ENCODE measurements at regions not wholly inside any gene's neighbourhood (a gene's known extent, or its start where the extent isn't known, plus 50 kb on each side); places are given as distances from the start of the nearest gene placed in this dataset.

- H3K36me3 ChIP-seq (ENCODE audit: low read depth, low read length), result no peaks in the 10 kb centered on the region
- no peak overlapping the region for H3K9ac ChIP-seq (ENCODE audit: low read length)
- DNase-seq (no peak), ATAC-seq (no peak)
- CTCF ChIA-PET, result no interaction called here
- H3K9me2 ChIP-seq (replicated peaks; ENCODE audit: low read length), result no peaks in the 10 kb centered on the region
- POLR2A ChIA-PET (ENCODE audit: unreplicated experiment), result interaction anchor here (0.7 kb wide), 1 partner anchor 747 kb away, joined by 10 read pairs; no protein-coding TSS in a partner anchor
- BruUV-seq (replicated peaks), result no TSS peak
- H3K79me2 ChIP-seq (ENCODE audit: low read length), result no peaks in the 10 kb centered on the region
- no peak overlapping the region for H3K4me2 ChIP-seq (ENCODE audit: low read length)
- TF ChIP-seq EZH2 (IDR thresholded peaks at IDR 0.05; ENCODE audit: low read length, unreplicated experiment) (no peak), CTCF (conservative IDR thresholded peaks at IDR 0.05; ENCODE audit: low read depth, low read length) (no peak), EZH2phosphoT487 (IDR thresholded peaks at IDR 0.05; ENCODE audit: borderline replicate concordance, low read length) (no peak)
- no peak overlapping the region for H3K27ac ChIP-seq (ENCODE audit: low read length)
- no peaks in the 10 kb centered on the region for H3K9me3 ChIP-seq (ENCODE audit: low read length)
- intact Hi-C loops (cut with micrococcal nuclease), result no loop called here
- H3K27me3 ChIP-seq (ENCODE audit: low read length), result no peaks in the 10 kb centered on the region
- peaks cover 13% of the 10 kb centered on the region; the same call in 1 of the 2 replicates for H3K4me1 ChIP-seq (ENCODE audit: insufficient read depth, low read length)
- H3K4me3 ChIP-seq (ENCODE audit: low read length), result no peak overlapping the region
- H4K20me1 ChIP-seq (ENCODE audit: low read length), result no peaks in the 10 kb centered on the region
- no peak overlapping the region for H2AFZ ChIP-seq (ENCODE audit: low read length)
- H3F3A ChIP-seq (ENCODE audit: low read length, unreplicated experiment), result no peaks in the 10 kb centered on the region
These were observed 269.0 kb downstream of the NOVA1 start for GRCh38 chr14:26328791-26329190.

- TF ChIP-seq EZH2 (IDR thresholded peaks at IDR 0.05; ENCODE audit: low read length, unreplicated experiment) (no peak), CTCF (conservative IDR thresholded peaks at IDR 0.05; ENCODE audit: low read depth, low read length) (no peak), EZH2phosphoT487 (IDR thresholded peaks at IDR 0.05; ENCODE audit: borderline replicate concordance, low read length) (no peak)
- no peak overlapping the region for H3K27ac ChIP-seq (ENCODE audit: low read length)
- intact Hi-C loops (cut with micrococcal nuclease), result no loop called here
- no TSS peak for BruUV-seq (replicated peaks)
- ChIA-PET POLR2A (ENCODE audit: unreplicated experiment) (no interaction called here), CTCF (no interaction called here)
- no peaks in the 10 kb centered on the region for H3K27me3 ChIP-seq (ENCODE audit: low read length)
- no peaks in the 10 kb centered on the region for H3K9me2 ChIP-seq (replicated peaks; ENCODE audit: low read length)
- no peaks in the 10 kb centered on the region for H4K20me1 ChIP-seq (ENCODE audit: low read length)
- H3F3A ChIP-seq (ENCODE audit: low read length, unreplicated experiment), result no peaks in the 10 kb centered on the region
- no peaks in the 10 kb centered on the region for H3K79me2 ChIP-seq (ENCODE audit: low read length)
- no peaks in the 10 kb centered on the region for H3K9me3 ChIP-seq (ENCODE audit: low read length)
- no peak overlapping the region for H2AFZ ChIP-seq (ENCODE audit: low read length)
- H3K4me1 ChIP-seq (ENCODE audit: insufficient read depth, low read length), result no peaks in the 10 kb centered on the region
- no peak overlapping the region for H3K9ac ChIP-seq (ENCODE audit: low read length)
- no peak for ATAC-seq
- no peak for DNase-seq
- H3K36me3 ChIP-seq (ENCODE audit: low read depth, low read length), result no peaks in the 10 kb centered on the region
- H3K4me3 ChIP-seq (ENCODE audit: low read length), result no peak overlapping the region
- H3K4me2 ChIP-seq (ENCODE audit: low read length), result no peak overlapping the region
These were observed 274.0 kb downstream of the NOVA1 start for GRCh38 chr14:26323869-26324268.

GRCh38 chr14:26320886-26321285, 276.9 kb downstream of the NOVA1 start:
- ChIA-PET CTCF (no interaction called here), POLR2A (ENCODE audit: unreplicated experiment) (no interaction called here)
- BruUV-seq (replicated peaks), result no TSS peak

More at GRCh38 chr14:26320886-26321285, 276.9 kb downstream of the NOVA1 start:
- no peak overlapping the region for H3K4me3 ChIP-seq (ENCODE audit: low read length)
- H3F3A ChIP-seq (ENCODE audit: low read length, unreplicated experiment), result no peaks in the 10 kb centered on the region
- no peak overlapping the region for H2AFZ ChIP-seq (ENCODE audit: low read length)
- no peaks in the 10 kb centered on the region for H3K4me1 ChIP-seq (ENCODE audit: insufficient read depth, low read length)
- H3K9me2 ChIP-seq (replicated peaks; ENCODE audit: low read length), result no peaks in the 10 kb centered on the region
- no peak overlapping the region for H3K4me2 ChIP-seq (ENCODE audit: low read length)
- intact Hi-C loops (cut with micrococcal nuclease), result no loop called here
- ATAC-seq (no peak), DNase-seq (no peak)
- H3K79me2 ChIP-seq (ENCODE audit: low read length), result no peaks in the 10 kb centered on the region
- H3K9ac ChIP-seq (ENCODE audit: low read length), result no peak overlapping the region
- no peaks in the 10 kb centered on the region for H3K9me3 ChIP-seq (ENCODE audit: low read length)
- no peaks in the 10 kb centered on the region for H3K36me3 ChIP-seq (ENCODE audit: low read depth, low read length)
- H3K27me3 ChIP-seq (ENCODE audit: low read length), result no peaks in the 10 kb centered on the region
- no peaks in the 10 kb centered on the region for H4K20me1 ChIP-seq (ENCODE audit: low read length)
- TF ChIP-seq CTCF (conservative IDR thresholded peaks at IDR 0.05; ENCODE audit: low read depth, low read length), result no peak
- no peak for TF ChIP-seq EZH2phosphoT487 (IDR thresholded peaks at IDR 0.05; ENCODE audit: borderline replicate concordance, low read length)
- TF ChIP-seq EZH2 (IDR thresholded peaks at IDR 0.05; ENCODE audit: low read length, unreplicated experiment), result no peak
- H3K27ac ChIP-seq (ENCODE audit: low read length), result no peak overlapping the region
